ENCODE measurements at regions not wholly inside any gene's neighbourhood (a gene's known extent, or its start where the extent isn't known, plus 50 kb on each side); places are given as distances from the start of the nearest gene placed in this dataset.

GRCh38 chr1:217138173-217138765, 415.0 kb upstream of the ESRRG start:
- Histone ChIP-seq H3K9me2 (replicated peaks; ENCODE audit: control insufficient read depth, low read length) (no peaks in the 10 kb centered on the region), H3K36me3 (ENCODE audit: control insufficient read depth, low read length) (no peaks in the 10 kb centered on the region), H3K4me3 (ENCODE audit: low read length) (no peak overlapping the region), H3K79me2 (ENCODE audit: control insufficient read depth, low read length) (no peaks in the 10 kb centered on the region), H3K9me3 (ENCODE audit: control insufficient read depth, insufficient read depth, low read length) (peaks cover 24% of the 10 kb centered on the region; the same call in 1 of the 2 replicates), H3K27me3 (ENCODE audit: control insufficient read depth, low read length) (no peaks in the 10 kb centered on the region), H3K4me1 (ENCODE audit: control insufficient read depth, low read length) (no peaks in the 10 kb centered on the region), H3F3A (ENCODE audit: control insufficient read depth, insufficient read depth) (no peaks in the 10 kb centered on the region), H4K20me1 (ENCODE audit: control insufficient read depth, insufficient read depth, low read depth, low read length) (no peaks in the 10 kb centered on the region), H3K4me2 (ENCODE audit: low read length) (no peak overlapping the region), H3K27ac (ENCODE audit: low read depth, low read length) (no peak overlapping the region)
- no peak for TF ChIP-seq EZH2phosphoT487 (IDR thresholded peaks at IDR 0.05; ENCODE audit: borderline replicate concordance, low read length)
- no peak for TF ChIP-seq CTCF (IDR thresholded peaks at IDR 0.05; ENCODE audit: low read depth, low read length, poor library complexity, severe bottlenecking)

GRCh38 chr1:217137210-217137881, 414.1 kb upstream of the ESRRG start:
- H3K27me3 ChIP-seq (ENCODE audit: control insufficient read depth, low read length), result no peaks in the 10 kb centered on the region
- H3K4me3 ChIP-seq (ENCODE audit: low read length), result no peak overlapping the region
- H3K4me2 ChIP-seq (ENCODE audit: low read length), result no peak overlapping the region

GRCh38 chr1:217136895-217137205, 413.6 kb upstream of the ESRRG start:
- H3K27me3 ChIP-seq (ENCODE audit: control insufficient read depth, low read length), result no peaks in the 10 kb centered on the region
- H3K36me3 ChIP-seq (ENCODE audit: control insufficient read depth, low read length), result no peaks in the 10 kb centered on the region
- H3K9me2 ChIP-seq (replicated peaks; ENCODE audit: control insufficient read depth, low read length), result no peaks in the 10 kb centered on the region

More at GRCh38 chr1:217137210-217137881, 414.1 kb upstream of the ESRRG start:
- Histone ChIP-seq H3K9me3 (ENCODE audit: control insufficient read depth, insufficient read depth, low read length) (peaks cover 24% of the 10 kb centered on the region; the same call in 1 of the 2 replicates), H4K20me1 (ENCODE audit: control insufficient read depth, insufficient read depth, low read depth, low read length) (no peaks in the 10 kb centered on the region), H3F3A (ENCODE audit: control insufficient read depth, insufficient read depth) (no peaks in the 10 kb centered on the region), H3K27ac (ENCODE audit: low read depth, low read length) (no peak overlapping the region), H3K79me2 (ENCODE audit: control insufficient read depth, low read length) (no peaks in the 10 kb centered on the region), H3K4me1 (ENCODE audit: control insufficient read depth, low read length) (no peaks in the 10 kb centered on the region), H3K36me3 (ENCODE audit: control insufficient read depth, low read length) (no peaks in the 10 kb centered on the region), H3K9me2 (replicated peaks; ENCODE audit: control insufficient read depth, low read length) (no peaks in the 10 kb centered on the region)
- TF ChIP-seq EZH2phosphoT487 (IDR thresholded peaks at IDR 0.05; ENCODE audit: borderline replicate concordance, low read length) (no peak), CTCF (IDR thresholded peaks at IDR 0.05; ENCODE audit: low read depth, low read length, poor library complexity, severe bottlenecking) (no peak)

More at GRCh38 chr1:217136895-217137205, 413.6 kb upstream of the ESRRG start:
- Histone ChIP-seq H3K4me1 (ENCODE audit: control insufficient read depth, low read length) (no peaks in the 10 kb centered on the region), H3K79me2 (ENCODE audit: control insufficient read depth, low read length) (no peaks in the 10 kb centered on the region), H4K20me1 (ENCODE audit: control insufficient read depth, insufficient read depth, low read depth, low read length) (no peaks in the 10 kb centered on the region), H3F3A (ENCODE audit: control insufficient read depth, insufficient read depth) (no peaks in the 10 kb centered on the region), H3K4me3 (ENCODE audit: low read length) (no peak overlapping the region), H3K27ac (ENCODE audit: low read depth, low read length) (no peak overlapping the region), H3K4me2 (ENCODE audit: low read length) (no peak overlapping the region), H3K9me3 (ENCODE audit: control insufficient read depth, insufficient read depth, low read length) (peaks cover 24% of the 10 kb centered on the region; the same call in 1 of the 2 replicates)
- no peak for TF ChIP-seq EZH2phosphoT487 (IDR thresholded peaks at IDR 0.05; ENCODE audit: borderline replicate concordance, low read length)

Data from DOHH2 (cell line).